GM18498 (cell line): ENCODE measurements at regions not wholly inside any gene's neighbourhood (a gene's known extent, or its start where the extent isn't known, plus 50 kb on each side); places are given as distances from the start of the nearest gene placed in this dataset.

ENCODE experiments used
- ATAC-seq: cut with Tn5 transposase; IDR thresholded peaks from one replicate; pipeline ENCODE4 v1.9.1; 2021; ENCODE audit warnings: mild to moderate bottlenecking, moderate library complexity; ENCODE audit not compliant: unreplicated experiment

- ATAC-seq = no peak
These were observed 552.4 kb upstream of the ZNF608 start for GRCh38 chr5:125298746-125299379.

- ATAC-seq = no peak
These were observed 555.3 kb upstream of the ZNF608 start for GRCh38 chr5:125301711-125302110.

- ATAC-seq = no peak
These were observed 556.1 kb upstream of the ZNF608 start for GRCh38 chr5:125302577-125302976.

- ATAC-seq = no peak
These were observed 560.3 kb upstream of the ZNF608 start for GRCh38 chr5:125306741-125307140.

- ATAC-seq = no peak
These were observed 564.3 kb upstream of the ZNF608 start for GRCh38 chr5:125310749-125311148.

GRCh38 chr5:125311743-125312142, 565.3 kb upstream of the ZNF608 start:
- no peak for ATAC-seq

GRCh38 chr5:125313555-125313954, 567.1 kb upstream of the ZNF608 start:
- ATAC-seq = no peak

GRCh38 chr5:125315306-125315705, 568.9 kb upstream of the ZNF608 start:
- no peak for ATAC-seq

- no peak for ATAC-seq
These were observed 570.0 kb upstream of the ZNF608 start for GRCh38 chr5:125316391-125316790.

GRCh38 chr5:125316915-125317535, 570.6 kb upstream of the ZNF608 start:
- no peak for ATAC-seq

GRCh38 chr5:125317536-125317995, 571.1 kb upstream of the ZNF608 start:
- no peak for ATAC-seq

- ATAC-seq = no peak
These were observed 575.2 kb upstream of the ZNF608 start for GRCh38 chr5:125321654-125322053.

GRCh38 chr5:125323613-125324012, 577.2 kb upstream of the ZNF608 start:
- no peak for ATAC-seq

GRCh38 chr5:125325488-125326149, 579.2 kb upstream of the ZNF608 start:
- ATAC-seq = no peak

- ATAC-seq = no peak
These were observed 579.7 kb upstream of the ZNF608 start for GRCh38 chr5:125326150-125326510.

GRCh38 chr5:125327676-125328075, 581.2 kb upstream of the ZNF608 start:
- no peak for ATAC-seq

- ATAC-seq = no peak
These were observed 585.7 kb upstream of the ZNF608 start for GRCh38 chr5:125331987-125332598.

- ATAC-seq = no peak
These were observed 587.0 kb upstream of the ZNF608 start for GRCh38 chr5:125333416-125333815.

- no peak for ATAC-seq
These were observed 590.0 kb upstream of the ZNF608 start for GRCh38 chr5:125336401-125336800.

GRCh38 chr5:125337294-125337693, 590.9 kb upstream of the ZNF608 start:
- no peak for ATAC-seq

- ATAC-seq = no peak
These were observed 592.2 kb upstream of the ZNF608 start for GRCh38 chr5:125338440-125339174.
